ENCODE measurements at regions not wholly inside any gene's neighbourhood (a gene's known extent, or its start where the extent isn't known, plus 50 kb on each side); places are given as distances from the start of the nearest gene placed in this dataset.
A peak's percentile ranks its signal among the peaks of the same experiment; 100 is the strongest.

- TF ChIP-seq CTCF (IDR thresholded peaks at IDR 0.05; ENCODE audit: insufficient read depth, low read depth, low read length) = no peak
- H3K4me3 ChIP-seq (ENCODE audit: low read depth, low read length) = no peak overlapping the region
- no peak for DNase-seq (ENCODE audit: low read depth)
These were observed 484.4 kb downstream of the KDM4C start for GRCh38 chr9:7242126-7242525.

- TF ChIP-seq CTCF (IDR thresholded peaks at IDR 0.05; ENCODE audit: insufficient read depth, low read depth, low read length) = no peak
- H3K4me3 ChIP-seq (ENCODE audit: low read depth, low read length) = no peak overlapping the region
- no peak for DNase-seq (ENCODE audit: low read depth)
These were observed 483.9 kb downstream of the KDM4C start for GRCh38 chr9:7241694-7242093.

GRCh38 chr9:7240569-7241311 is 483.0 kb downstream of the KDM4C start:
- H3K4me3 ChIP-seq (ENCODE audit: low read depth, low read length) = no peak overlapping the region
- no peak for DNase-seq (ENCODE audit: low read depth)
- no peak for TF ChIP-seq CTCF (IDR thresholded peaks at IDR 0.05; ENCODE audit: insufficient read depth, low read depth, low read length)

- DNase-seq (ENCODE audit: low read depth) = no peak
- no peak overlapping the region for H3K4me3 ChIP-seq (ENCODE audit: low read depth, low read length)
- TF ChIP-seq CTCF (IDR thresholded peaks at IDR 0.05; ENCODE audit: insufficient read depth, low read depth, low read length) = no peak
These were observed 481.9 kb downstream of the KDM4C start for GRCh38 chr9:7239708-7240107.

GRCh38 chr9:7238247-7238637 is 480.5 kb downstream of the KDM4C start:
- no peak for TF ChIP-seq CTCF (IDR thresholded peaks at IDR 0.05; ENCODE audit: insufficient read depth, low read depth, low read length)
- H3K4me3 ChIP-seq (ENCODE audit: low read depth, low read length) = no peak overlapping the region

GRCh38 chr9:7237473-7238246 is 479.9 kb downstream of the KDM4C start:
- no peak for TF ChIP-seq CTCF (IDR thresholded peaks at IDR 0.05; ENCODE audit: insufficient read depth, low read depth, low read length)
- no peak overlapping the region for H3K4me3 ChIP-seq (ENCODE audit: low read depth, low read length)
- DNase-seq (ENCODE audit: low read depth) = peak; percentile 17

More at GRCh38 chr9:7238247-7238637, 480.5 kb downstream of the KDM4C start:
- no peak for DNase-seq (ENCODE audit: low read depth)
